Fibroblast of skin of left biceps (primary cell): ENCODE measurements at regions not wholly inside any gene's neighbourhood (a gene's known extent, or its start where the extent isn't known, plus 50 kb on each side); places are given as distances from the start of the nearest gene placed in this dataset.

Experiments
- DNase-seq, 2 experiments: peaks; one replicate each; pipeline ENCODE4 v3.0.0-alpha.2; 2013; ENCODE audit warnings: low read depth in 2 of 2

- DNase-seq: no peak
Measured at GRCh38 chr5:179430193-179431175, 85.2 kb upstream of the ADAMTS2 start.

- no peak for DNase-seq
Measured at GRCh38 chr5:179427676-179428056, 82.4 kb upstream of the ADAMTS2 start.

- DNase-seq: no peak
Measured at GRCh38 chr5:179427032-179427675, 81.9 kb upstream of the ADAMTS2 start.

DNA sequence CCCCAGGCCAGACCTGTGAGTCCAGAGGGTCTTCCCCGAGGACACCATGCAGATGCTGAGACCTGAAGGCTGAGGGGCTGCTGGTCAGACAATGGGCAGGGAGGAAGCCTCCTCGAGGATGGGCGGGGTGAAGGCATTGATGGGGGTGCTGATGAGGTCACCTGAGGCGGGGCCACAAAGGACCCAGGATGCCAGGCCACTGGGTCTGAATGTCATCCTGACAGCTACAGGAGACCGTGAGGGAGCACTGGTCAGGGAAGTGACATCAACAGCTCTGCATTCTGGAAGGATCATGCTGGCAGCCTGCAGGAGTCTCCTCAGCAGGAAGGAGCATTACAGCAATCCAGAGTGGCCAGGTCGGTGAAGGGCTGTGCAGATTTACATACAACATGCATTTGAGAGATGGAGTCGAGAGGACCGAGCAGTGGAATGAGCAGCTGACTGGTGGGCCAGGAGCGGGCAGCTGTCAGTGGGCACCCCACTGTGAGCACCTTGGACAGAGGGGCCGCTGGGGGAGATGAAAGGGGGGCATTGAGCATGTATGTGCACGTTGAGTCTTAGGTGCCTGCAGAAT is 77.7 kb upstream of the ADAMTS2 start:
- DNase-seq: no peak

GRCh38 chr5:179422213-179422855 is 77.1 kb upstream of the ADAMTS2 start:
- no peak for DNase-seq

DNA sequence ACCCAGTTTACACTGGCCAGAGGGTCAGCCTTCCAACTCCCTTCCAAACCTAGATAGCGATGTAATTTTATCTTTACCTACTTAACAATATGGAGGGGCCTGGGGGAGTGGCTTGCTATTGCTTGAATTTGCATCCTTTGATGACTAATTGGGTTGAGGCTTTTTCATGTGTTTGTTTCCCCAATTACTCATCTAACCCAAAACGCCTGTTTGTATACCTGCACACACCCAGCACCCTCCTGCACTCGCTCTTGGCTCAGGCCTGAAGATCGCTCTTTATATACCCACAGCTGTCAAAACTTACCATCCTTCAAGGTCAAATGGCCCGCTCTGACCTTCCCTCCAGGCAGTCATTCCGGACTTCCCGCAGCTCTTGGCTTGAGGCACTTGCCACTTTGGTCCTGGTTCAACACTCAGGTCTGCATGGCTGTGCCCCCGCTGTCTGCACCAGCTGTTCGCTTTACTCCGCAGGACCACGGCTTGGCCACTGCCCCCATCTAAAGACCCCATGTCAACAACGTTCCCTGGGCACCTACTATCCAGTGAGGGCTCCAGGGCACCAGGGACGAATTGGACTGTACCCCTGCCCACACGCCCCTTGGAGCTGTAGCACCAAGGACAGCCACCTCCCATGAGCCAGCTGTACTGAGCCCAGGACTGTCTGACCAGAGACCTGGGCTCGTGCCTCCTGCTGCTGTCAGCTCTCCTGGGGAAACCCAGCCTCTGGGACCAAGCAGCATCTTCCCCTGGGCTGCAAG is 76.1 kb upstream of the ADAMTS2 start:
- DNase-seq: no peak

- no peak for DNase-seq
Measured at GRCh38 chr5:179420476-179420875, 75.2 kb upstream of the ADAMTS2 start.

DNA sequence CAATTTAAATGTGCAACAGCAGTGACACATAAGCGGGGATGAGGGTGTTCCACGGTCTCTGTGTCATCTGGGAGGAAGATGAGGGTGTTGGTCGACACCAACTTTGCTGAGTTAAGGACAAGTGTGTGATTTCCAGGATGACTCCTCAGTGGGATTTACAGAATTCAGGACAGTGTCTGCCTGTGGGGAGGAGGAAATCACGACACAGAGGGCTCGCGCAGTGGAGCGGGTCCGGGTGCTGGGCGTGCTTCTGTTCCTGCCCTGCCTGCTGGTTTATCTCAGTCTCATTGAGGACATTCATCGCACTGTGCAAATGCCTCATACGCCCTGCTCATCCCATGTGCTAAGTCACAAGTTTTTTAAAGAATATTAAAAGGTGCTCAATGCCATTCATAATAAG is 73.7 kb upstream of the ADAMTS2 start:
- DNase-seq: no peak

GRCh38 chr5:179417696-179418095 is 72.4 kb upstream of the ADAMTS2 start:
- no peak for DNase-seq

DNA sequence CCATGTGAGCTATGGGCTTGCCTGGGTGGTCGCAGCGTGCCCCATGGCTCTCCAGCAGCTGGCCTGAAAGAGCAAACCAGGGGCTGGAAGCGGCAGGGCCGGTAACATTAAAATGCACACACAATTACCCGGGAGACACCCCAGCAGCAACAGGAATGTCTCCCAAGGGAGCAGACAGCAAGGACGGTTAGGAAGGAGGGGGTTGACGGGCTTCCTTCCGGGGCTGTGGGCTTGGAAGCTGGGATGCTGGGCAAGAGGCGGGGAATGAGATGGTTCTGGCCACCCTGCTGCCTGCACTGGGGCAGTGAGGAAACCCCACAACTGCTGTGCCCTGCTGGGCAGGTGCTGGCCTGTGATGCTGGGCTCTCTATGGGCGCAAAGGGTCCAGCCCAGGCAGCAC is 71.8 kb upstream of the ADAMTS2 start:
- no peak for DNase-seq

DNA sequence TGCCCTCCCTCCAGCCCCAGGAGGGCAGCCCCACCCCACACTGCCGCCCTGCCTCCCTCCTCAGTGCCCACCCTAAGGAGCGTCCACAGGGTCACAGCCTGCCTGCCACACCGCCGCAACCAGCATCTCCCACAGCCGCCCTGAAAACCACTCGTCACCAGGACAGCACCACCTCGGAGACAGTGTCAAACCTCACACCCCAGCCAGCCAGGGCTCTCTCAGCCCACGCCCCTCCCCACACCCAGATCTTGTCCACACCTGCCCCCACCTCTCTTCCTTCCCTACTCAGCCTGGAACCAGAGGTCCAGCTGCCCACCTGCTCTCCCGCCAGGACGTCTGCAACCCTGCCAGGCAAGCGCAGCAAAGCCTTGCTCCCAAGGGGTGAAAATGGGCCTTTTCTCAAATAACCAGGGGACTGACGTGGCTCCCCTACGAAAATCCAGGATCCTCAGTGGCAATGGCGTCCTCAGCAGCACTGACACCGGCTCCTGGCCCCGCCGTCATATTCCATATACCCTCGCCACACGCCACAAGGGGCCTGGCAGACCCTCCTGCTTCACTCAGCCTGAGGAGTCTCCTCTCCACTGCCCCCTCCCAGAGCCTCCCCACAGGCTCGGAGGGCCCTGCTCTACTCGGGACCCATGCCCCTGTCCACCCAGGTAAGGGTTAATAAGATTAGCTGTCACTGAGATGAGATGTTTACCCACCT is 71.0 kb upstream of the ADAMTS2 start:
- no peak for DNase-seq

GRCh38 chr5:179415291-179416060 is 70.2 kb upstream of the ADAMTS2 start:
- DNase-seq: no peak

DNA sequence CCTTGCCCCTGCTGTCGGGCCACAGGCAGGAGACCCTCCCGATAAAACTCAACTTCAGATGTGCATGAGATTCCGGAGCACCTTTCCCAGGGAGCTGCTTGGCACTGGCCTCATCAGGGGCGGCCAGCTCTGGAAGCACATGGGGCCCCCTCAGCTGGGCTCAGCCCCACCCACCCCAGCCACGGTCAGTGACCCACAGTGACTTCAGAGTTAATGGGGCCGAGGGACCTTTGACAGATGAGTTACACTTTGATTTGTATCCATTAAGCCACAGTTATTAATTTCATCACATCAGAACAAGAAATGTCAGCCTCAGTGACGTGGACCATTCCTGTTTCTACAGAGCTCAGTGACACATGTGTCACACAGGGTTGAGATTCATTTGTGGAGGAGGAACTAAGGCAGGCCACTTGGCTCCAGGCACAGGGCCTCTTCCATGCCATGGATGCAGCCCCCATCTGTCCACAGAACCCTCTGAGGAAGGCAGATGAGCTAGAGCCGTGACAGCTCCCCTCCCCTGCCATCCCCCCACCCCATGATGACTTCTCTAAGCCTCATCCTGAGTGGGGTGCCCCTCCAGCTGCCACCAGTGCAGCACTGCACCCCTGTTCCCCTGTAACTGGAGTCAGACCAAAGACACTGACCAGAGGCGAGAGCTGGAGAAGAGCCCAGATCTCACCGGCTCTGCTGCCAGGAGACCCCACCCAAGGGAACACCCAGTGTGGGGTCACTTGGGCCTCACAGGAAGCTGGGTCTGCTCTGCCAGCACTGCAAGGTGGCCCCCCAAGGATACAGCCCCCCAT is 69.4 kb upstream of the ADAMTS2 start:
- no peak for DNase-seq

GRCh38 chr5:179413711-179414458 is 68.6 kb upstream of the ADAMTS2 start:
- no peak for DNase-seq

DNA sequence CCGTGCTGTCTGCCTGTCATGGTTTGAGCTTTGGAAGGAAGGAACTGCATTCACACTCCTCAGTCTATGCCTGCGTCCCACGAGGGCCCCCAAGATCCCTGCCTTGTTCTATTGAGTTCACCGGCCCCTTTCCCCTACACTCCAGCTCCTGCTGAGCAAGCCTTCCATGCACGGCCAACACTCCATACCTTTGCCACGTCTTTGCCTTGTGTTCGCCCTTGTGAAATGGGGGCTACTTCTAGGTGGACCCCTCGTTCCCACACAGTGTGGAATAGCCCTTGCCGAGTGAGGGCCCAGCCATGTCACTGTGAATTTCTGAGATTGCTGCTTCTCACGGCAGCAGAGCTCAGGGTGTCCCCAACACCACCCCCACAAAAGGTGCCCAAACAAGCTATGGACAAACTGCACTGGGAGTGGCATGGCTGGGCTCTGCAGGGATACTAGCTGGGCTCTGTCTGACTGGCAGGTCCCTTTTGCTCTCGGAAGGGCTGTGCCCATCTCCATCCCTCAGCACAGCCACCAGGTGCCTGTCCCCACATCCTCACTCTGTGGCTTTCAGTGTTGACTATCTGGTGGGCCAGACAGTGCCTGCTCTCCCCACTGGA is 67.9 kb upstream of the ADAMTS2 start:
- no peak for DNase-seq

GRCh38 chr5:179411161-179411841 is 66.0 kb upstream of the ADAMTS2 start:
- DNase-seq: no peak
